Esophagus (tissue), 2 donors: ENCODE measurements at regions not wholly inside any gene's neighbourhood (a gene's known extent, or its start where the extent isn't known, plus 50 kb on each side); places are given as distances from the start of the nearest gene placed in this dataset.

ENCODE experiments used
- H3K27ac ChIP-seq, 2 donors: one replicate each; pipeline ENCODE4 v1.5.1; 2013; ENCODE audit warnings: low read depth in 2 of 2, mild to moderate bottlenecking in 2 of 2, inconsistent platforms in 1 of 2, low read length in 1 of 2, moderate library complexity in 1 of 2
- H3K27me3 ChIP-seq, 2 donors: one replicate each; pipeline ENCODE4 v1.6.1; 2013; ENCODE audit warnings: low read length in 2 of 2, control low read depth in 1 of 2, mild to moderate bottlenecking in 1 of 2; ENCODE audit not compliant: insufficient read depth in 2 of 2, control insufficient read depth in 1 of 2
- H3K36me3 ChIP-seq, 2 donors: one replicate each; pipeline ENCODE4 v1.6.1; 2013; ENCODE audit warnings: low read length in 1 of 2; ENCODE audit not compliant: control insufficient read depth in 2 of 2, insufficient read depth in 2 of 2
- H3K4me1 ChIP-seq, 2 donors: one replicate each; pipeline ENCODE4 v1.6.1; 2013; ENCODE audit warnings: low read length in 1 of 2; ENCODE audit not compliant: control insufficient read depth in 2 of 2, insufficient read depth in 2 of 2
- H3K4me3 ChIP-seq, 2 donors: one replicate each; pipeline ENCODE4 v1.5.1; 2013; ENCODE audit warnings: low read length in 2 of 2, mild to moderate bottlenecking in 2 of 2, low read depth in 1 of 2, moderate library complexity in 1 of 2
- H3K9me3 ChIP-seq, 2 donors: one replicate each; pipeline ENCODE4 v1.6.1; 2013; ENCODE audit warnings: mild to moderate bottlenecking in 2 of 2, low read depth in 1 of 2, low read length in 1 of 2, moderate library complexity in 1 of 2; ENCODE audit not compliant: control insufficient read depth in 2 of 2, insufficient read depth in 1 of 2
- WGBS, 2 donors: extraction: QIAGEN DNeasy Blood & Tissue Kit; methylation state at CpG; one replicate each; pipeline ENCODE4 v1.1.7; 2013; 5-methylcytosine and 5-hydroxymethylcytosine counted together
- donor health status: healthy with polysubstance abuse.
- donor health status: Bipolar disorder and iron deficiency.

GRCh38 chr7:13532028-13532753 lies 457.3 kb downstream of the ETV1 start:
- Histone ChIP-seq H3K36me3 (no peaks in the 10 kb centered on the region), H3K9me3 (no peaks in the 10 kb centered on the region), H3K4me3 (no peak overlapping the region), H3K27me3 (no peaks in the 10 kb centered on the region), H3K4me1 (no peaks in the 10 kb centered on the region), H3K27ac (no peak overlapping the region)
- 43 to 45% methylated on average over 5 of the region's 5 CpGs for WGBS, 2 donors

GRCh38 chr7:13538669-13539068 lies 450.8 kb downstream of the ETV1 start:
- H3K27ac ChIP-seq = no peak overlapping the region
- no peaks in the 10 kb centered on the region for H3K36me3 ChIP-seq
- H3K9me3 ChIP-seq = no peaks in the 10 kb centered on the region
- H3K4me3 ChIP-seq = no peak overlapping the region
- H3K4me1 ChIP-seq = no peaks in the 10 kb centered on the region
- 52 to 65% methylated on average over 6 of the region's 6 CpGs for WGBS, 2 donors
- no peaks in the 10 kb centered on the region for H3K27me3 ChIP-seq

GRCh38 chr7:13540429-13540828 lies 449.0 kb downstream of the ETV1 start:
- Histone ChIP-seq H3K4me1 (no peaks in the 10 kb centered on the region), H3K4me3 (no peak overlapping the region), H3K9me3 (no peaks in the 10 kb centered on the region), H3K36me3 (no peaks in the 10 kb centered on the region), H3K27ac (no peak overlapping the region), H3K27me3 (no peaks in the 10 kb centered on the region)
- 73 to 83% methylated on average over 1 of the region's 1 CpG for WGBS, 2 donors

- Histone ChIP-seq H3K27ac (no peak overlapping the region), H3K4me1 (no peaks in the 10 kb centered on the region), H3K27me3 (no peaks in the 10 kb centered on the region), H3K9me3 (no peaks in the 10 kb centered on the region), H3K4me3 (no peak overlapping the region), H3K36me3 (no peaks in the 10 kb centered on the region)
Observed at GRCh38 chr7:13541326-13541725, 448.1 kb downstream of the ETV1 start.

GRCh38 chr7:13542451-13542850 lies 447.0 kb downstream of the ETV1 start:
- Histone ChIP-seq H3K4me1 (no peaks in the 10 kb centered on the region), H3K27me3 (no peaks in the 10 kb centered on the region), H3K9me3 (no peaks in the 10 kb centered on the region), H3K27ac (no peak overlapping the region), H3K4me3 (no peak overlapping the region), H3K36me3 (no peaks in the 10 kb centered on the region)
- 91 to 93% methylated on average over 4 of the region's 4 CpGs for WGBS, 2 donors

GRCh38 chr7:13551503-13551902 lies 438.0 kb downstream of the ETV1 start:
- Histone ChIP-seq H3K27me3 (no peaks in the 10 kb centered on the region), H3K9me3 (no peaks in the 10 kb centered on the region), H3K27ac (no peak overlapping the region), H3K4me1 (no peaks in the 10 kb centered on the region), H3K36me3 (no peaks in the 10 kb centered on the region), H3K4me3 (no peak overlapping the region)
- 62 to 71% methylated on average over 3 of the region's 3 CpGs for WGBS, 2 donors

- H3K9me3 ChIP-seq = no peaks in the 10 kb centered on the region
- H3K27ac ChIP-seq = no peak overlapping the region
- H3K4me3 ChIP-seq = no peak overlapping the region
- H3K27me3 ChIP-seq = no peaks in the 10 kb centered on the region
- no peaks in the 10 kb centered on the region for H3K36me3 ChIP-seq
- no peaks in the 10 kb centered on the region for H3K4me1 ChIP-seq
Observed at GRCh38 chr7:13560441-13560840, 429.0 kb downstream of the ETV1 start.

- WGBS, 2 donors = 76 to 86% methylated on average over 3 of the region's 3 CpGs
- Histone ChIP-seq H3K27ac (no peak overlapping the region), H3K27me3 (no peaks in the 10 kb centered on the region), H3K9me3 (peaks cover 0 to 3% of the 10 kb centered on the region in 2 donors), H3K4me3 (no peak overlapping the region), H3K36me3 (no peaks in the 10 kb centered on the region), H3K4me1 (no peaks in the 10 kb centered on the region)
Observed at GRCh38 chr7:13563257-13563656, 426.2 kb downstream of the ETV1 start.

GRCh38 chr7:13563680-13564079 lies 425.8 kb downstream of the ETV1 start:
- no peak overlapping the region for H3K27ac ChIP-seq
- peaks cover 0 to 3% of the 10 kb centered on the region in 2 donors for H3K9me3 ChIP-seq
- no peak overlapping the region for H3K4me3 ChIP-seq
- no peaks in the 10 kb centered on the region for H3K4me1 ChIP-seq
- no peaks in the 10 kb centered on the region for H3K36me3 ChIP-seq
- 80 to 87% methylated on average over 5 of the region's 5 CpGs for WGBS, 2 donors
- H3K27me3 ChIP-seq = no peaks in the 10 kb centered on the region

GRCh38 chr7:13577566-13578145 lies 411.8 kb downstream of the ETV1 start:
- Histone ChIP-seq H3K36me3 (no peaks in the 10 kb centered on the region), H3K4me3 (no peak overlapping the region), H3K9me3 (no peaks in the 10 kb centered on the region), H3K27ac (no peak overlapping the region), H3K27me3 (no peaks in the 10 kb centered on the region), H3K4me1 (no peaks in the 10 kb centered on the region)
- 58 to 63% methylated on average over 3 of the region's 3 CpGs for WGBS, 2 donors
